ENCODE measurements at regions not wholly inside any gene's neighbourhood (a gene's known extent, or its start where the extent isn't known, plus 50 kb on each side); places are given as distances from the start of the nearest gene placed in this dataset.

GRCh38 chr2:21253311-21254027 lies 129.7 kb downstream of the TDRD15 start:
- no peak for DNase-seq (ENCODE audit: low read depth)

- no peak for DNase-seq (ENCODE audit: low read depth)
Measured at GRCh38 chr2:21254170-21254965, 130.6 kb downstream of the TDRD15 start.

DNA sequence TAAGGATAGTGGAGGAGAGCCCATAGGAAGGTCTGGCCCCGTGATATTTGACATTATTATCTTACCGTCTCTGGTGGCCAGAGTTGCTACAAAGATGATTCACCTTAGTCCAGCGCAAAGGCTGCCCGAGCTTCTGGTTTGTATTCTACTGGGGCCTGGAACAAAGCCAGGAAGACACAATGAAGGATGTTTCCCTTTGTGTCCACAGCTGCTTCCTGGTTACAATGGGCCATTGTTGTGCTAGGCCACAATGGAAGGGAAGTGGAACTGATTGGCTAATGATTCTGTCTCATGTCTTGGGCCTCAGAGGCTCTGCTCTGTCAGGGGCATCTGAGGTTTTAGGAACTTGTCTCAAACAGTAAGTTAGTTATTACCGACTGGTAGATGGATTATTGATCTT lies 132.2 kb downstream of the TDRD15 start:
- peak; percentile 72 for DNase-seq (ENCODE audit: low read depth)

- no peak for DNase-seq (ENCODE audit: low read depth)
Measured at GRCh38 chr2:21257621-21258020, 133.9 kb downstream of the TDRD15 start.

GRCh38 chr2:21258082-21258481 lies 134.3 kb downstream of the TDRD15 start:
- no peak for DNase-seq (ENCODE audit: low read depth)

DNA sequence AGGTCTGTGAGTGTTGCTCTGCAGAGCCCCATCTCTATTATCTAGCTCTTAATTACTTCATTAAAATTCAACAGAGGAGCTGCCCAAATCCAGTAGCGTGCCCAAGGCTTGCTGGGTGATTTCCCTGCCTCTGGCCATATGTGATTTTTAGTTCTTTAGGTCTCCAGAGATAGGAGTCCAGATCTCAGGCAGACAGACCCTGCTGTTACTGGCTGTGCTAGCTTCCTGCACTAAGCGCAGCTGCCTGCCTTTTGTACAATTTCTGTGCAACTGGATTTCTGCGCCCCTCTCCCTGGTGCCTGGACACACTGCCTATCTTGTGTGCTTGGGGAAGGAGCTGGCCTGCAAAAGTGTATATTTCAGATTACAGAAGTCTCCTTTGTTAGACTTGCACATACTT lies 136.5 kb downstream of the TDRD15 start:
- no peak for DNase-seq (ENCODE audit: low read depth)

- DNase-seq (ENCODE audit: low read depth), result no peak
Measured at GRCh38 chr2:21261591-21261990, 137.8 kb downstream of the TDRD15 start.

DNA sequence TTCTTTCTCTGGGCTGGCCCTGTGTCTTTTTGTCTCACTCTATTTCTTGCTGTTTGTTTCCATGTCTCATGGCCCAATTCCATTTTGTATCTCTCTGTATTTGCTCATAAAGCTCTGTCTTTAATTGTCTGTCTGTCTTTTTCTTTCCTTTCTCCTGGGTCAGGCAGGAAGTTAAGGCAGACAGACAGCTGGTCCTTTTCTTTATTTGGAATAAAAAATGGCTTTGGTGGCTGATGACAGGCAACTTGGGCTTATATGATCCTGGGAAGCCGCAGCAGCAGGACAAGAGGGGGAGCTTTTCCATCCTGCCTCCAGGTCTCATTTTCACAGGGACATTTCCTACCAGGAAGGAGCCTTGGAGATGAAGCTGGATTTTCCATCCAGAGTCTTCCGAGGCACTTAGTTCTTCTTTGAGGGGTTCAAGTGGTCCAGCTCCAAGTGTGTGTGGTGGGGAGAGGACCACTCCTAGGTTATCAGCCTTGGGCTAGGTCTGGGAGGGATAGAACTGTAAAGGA lies 138.7 kb downstream of the TDRD15 start:
- no peak for DNase-seq (ENCODE audit: low read depth)

GRCh38 chr2:21263622-21264021 lies 139.9 kb downstream of the TDRD15 start:
- no peak for DNase-seq (ENCODE audit: low read depth)

DNA sequence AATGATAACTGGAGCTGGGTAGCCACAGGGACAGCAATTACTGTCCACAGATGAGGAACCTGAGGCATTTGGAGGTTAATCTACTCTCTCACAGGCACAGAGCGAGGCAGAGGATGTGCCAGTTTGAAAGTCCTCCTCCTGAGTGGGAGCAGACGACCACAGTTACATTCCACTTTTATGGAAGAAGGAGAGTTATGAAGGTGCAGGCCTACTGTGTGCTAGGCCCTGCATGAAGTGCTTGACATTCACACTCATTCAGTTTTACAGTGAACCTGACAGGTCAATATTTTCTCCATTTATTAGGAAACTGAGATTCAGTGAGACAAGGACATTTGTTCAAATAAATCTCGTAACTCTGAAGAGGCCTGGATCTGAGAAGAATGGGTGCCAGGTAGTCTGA lies 142.0 kb downstream of the TDRD15 start:
- DNase-seq (ENCODE audit: low read depth), result no peak

DNA sequence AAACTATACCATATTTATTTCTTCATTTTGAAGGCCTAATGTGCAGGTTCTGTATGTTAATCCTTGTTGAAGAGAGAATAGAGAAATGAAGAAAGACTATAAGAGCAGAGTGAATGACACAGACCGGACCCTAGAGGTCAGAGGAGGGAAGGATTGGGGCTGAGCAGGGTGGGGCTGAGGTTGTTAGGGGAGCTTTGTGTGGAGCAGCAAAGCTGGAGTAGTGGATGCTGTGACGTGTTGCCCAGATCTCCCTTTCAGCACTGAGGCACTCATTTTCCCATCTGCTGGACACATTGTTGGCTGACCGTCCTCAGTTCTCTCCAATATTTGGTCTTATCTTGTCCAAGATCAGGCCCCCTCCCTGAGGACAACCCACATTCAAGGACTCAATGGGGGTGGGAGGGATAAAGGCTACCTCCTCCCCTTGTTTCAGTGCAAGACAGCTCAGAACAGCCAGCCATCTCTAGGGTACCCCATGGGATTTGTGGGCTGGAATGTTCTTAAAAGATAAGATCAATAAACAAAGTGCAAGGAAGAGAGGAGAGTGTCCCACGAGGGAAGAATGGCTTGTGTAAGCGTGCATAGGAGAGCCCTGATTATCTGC lies 143.6 kb downstream of the TDRD15 start:
- DNase-seq (ENCODE audit: low read depth), result no peak

DNA sequence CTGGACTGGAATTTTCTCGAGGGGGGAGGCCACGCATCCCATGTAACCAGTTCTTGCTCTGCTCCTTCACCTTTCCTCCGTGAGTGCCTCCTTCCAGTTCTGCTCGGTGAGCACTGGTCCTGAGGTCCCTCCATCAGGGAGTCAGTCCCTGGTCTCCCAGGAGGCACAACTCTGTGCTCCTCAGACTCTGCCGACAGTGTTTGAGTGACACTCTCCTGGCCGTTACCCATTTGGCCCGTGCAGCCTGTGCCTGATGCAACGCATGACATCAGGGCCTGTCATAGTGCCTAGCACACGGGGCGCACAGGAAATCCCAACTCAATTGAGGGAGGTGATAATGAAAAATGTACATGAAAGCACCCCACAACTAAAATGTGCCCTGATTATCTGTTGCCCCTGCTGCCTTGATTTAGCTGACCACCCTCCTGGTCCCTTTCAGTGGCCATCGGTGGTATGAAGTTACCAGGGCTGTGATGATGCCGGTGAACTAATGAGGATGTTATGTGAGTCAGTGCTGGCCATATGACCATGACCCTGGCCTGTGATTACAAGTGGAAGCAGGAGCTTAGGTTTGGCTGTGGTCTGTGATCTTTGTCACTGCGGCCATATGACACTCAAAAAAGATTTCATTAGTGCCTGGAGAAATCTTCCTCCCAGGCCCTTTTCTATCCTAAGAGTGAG lies 144.6 kb downstream of the TDRD15 start:
- DNase-seq (ENCODE audit: low read depth), result no peak

GRCh38 chr2:21268878-21269224 lies 145.1 kb downstream of the TDRD15 start:
- no peak for DNase-seq (ENCODE audit: low read depth)

DNA sequence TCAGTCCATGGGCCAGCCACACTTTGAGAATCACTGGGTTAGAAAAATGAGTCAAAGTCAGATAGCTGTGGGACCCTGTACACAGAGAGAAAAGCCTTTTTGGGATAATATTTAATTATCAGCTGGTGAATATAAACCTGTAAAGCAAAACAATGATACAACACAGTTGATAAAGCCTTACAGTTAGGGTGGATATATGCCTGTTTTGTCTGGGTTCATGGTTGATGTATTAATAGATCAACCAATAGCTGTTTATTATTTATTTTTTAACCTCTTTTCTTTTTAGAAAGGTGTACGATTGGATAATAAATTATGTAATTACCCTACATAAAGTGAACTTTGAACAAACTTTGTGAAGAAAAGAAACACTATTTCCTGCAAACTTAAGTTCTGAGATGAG lies 145.6 kb downstream of the TDRD15 start:
- no peak for DNase-seq (ENCODE audit: low read depth)

DNA sequence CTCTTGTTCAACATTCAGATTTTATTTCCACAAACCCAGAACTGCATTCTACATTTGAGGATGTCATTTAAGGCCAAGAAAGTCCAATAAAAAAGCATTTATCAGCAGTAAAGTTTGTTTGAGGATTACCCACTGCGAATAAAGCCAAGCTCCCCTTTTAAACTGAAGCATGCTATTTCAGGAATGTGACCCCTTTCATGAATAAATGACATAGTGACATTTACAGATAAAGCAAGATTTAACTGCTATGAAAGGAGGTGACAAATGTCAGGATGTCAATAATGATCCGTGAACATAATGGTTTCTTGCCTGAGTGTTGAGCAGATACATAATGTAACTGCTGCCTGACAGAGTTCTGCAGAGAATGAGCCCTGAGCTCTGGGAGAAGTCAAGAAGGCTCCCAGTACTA lies 146.3 kb downstream of the TDRD15 start:
- no peak for DNase-seq (ENCODE audit: low read depth)

DNA sequence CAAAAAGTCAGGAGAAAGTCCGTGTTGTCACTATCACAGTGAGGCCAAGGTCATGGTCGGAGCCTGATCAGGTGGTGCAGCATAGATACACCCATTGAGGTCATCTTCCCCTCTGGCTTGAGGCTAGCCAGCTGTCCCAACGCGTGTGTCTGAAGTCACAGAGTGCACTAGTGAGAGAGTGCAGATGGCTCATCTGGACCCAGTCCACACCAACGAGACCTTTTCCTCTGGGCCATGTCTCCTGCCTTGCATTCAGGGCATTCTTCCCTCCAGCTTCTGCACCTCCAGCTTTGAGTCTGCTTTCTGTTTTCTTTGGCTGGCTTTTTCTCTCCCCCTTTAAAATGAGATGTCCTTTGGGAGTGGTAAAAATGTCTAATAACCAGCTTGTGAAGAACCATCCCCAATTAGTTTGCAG lies 146.9 kb downstream of the TDRD15 start:
- DNase-seq (ENCODE audit: low read depth), result no peak

DNA sequence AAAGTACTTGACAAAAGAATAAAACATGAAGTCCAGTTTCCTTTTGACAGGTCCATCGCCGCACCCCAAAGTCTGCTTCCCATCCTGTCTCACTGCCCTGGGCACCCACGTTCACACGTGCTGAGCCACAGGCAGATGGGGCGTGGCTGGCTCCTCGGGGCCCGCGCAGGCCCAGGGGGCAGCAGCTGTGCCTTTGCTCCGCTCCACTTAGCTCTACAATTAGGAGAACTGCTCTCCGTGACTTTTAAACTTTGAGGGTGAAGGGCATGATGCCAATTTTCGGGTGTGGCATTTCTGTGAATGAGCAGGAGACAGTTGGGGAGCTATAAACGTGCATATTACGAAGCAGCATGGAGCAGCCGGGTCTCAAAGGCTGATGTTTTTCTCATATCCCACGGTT lies 152.4 kb downstream of the TDRD15 start:
- DNase-seq (ENCODE audit: low read depth), result no peak

DNA sequence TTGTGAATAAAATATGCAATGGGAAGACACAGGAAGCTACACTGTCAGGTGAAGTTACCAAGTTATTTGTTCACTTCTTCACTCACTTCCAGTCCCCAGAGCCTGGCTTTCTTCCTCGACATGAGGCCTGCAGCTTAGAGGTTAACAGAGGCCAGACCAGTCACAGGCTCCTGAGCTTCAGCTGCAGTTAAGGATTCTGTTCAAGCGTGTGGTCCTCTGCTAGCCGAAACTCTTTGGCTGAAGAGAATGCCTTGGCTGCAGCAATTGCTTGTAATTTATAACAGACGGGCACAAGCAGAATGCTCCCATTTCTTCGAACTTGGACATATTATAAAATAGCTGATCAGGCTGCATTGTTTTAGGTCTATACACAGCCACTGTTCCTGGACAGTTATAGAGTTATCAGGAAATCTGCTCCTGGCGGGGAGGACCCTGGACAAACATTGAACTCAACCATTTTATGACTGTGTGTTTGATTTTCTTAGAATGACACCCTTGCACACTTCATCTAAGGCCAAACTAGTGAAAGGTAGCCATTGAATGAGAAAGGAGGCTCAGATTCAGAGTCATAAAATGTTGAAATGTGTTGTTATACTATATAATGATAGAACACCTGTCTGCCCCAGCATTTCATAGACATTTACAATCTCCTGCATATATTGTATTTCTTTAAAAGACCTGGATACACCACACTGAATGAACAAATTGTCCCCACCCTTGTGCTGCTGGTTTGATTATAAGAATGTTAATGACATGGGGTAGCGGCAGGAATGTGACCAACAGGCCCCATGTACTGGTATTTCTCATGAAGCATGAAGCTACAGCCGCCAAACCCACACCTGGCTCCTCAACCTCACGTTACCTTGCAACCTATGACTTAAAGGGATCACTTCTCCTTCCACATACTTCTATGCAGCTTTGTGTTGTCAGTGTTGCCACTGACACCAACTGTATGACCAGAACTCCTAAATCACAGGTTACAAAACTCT lies 153.6 kb downstream of the TDRD15 start:
- no peak for DNase-seq (ENCODE audit: low read depth)

GRCh38 chr2:21279525-21279924 lies 155.8 kb downstream of the TDRD15 start:
- DNase-seq (ENCODE audit: low read depth), result no peak

DNA sequence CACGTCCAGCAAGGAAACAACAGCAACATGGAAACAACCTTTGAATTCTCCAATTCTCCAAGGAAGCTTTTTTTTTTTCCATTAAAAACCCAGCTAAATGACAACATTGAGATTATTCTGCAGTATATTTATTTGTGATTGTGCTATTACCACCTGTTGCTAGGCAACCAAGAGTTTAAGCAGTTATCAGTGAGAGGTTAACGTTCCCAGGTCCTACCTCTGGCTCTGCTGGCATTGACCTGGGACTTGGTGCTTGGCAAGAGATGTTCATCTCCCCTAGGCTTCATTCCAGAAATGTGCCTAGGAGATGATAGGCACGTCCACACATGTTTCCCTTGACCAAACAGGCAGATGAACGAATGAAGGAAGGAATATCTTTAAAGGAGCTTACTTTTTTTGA lies 157.0 kb downstream of the TDRD15 start:
- no peak for DNase-seq (ENCODE audit: low read depth)

GRCh38 chr2:21281384-21281783 lies 157.6 kb downstream of the TDRD15 start:
- DNase-seq (ENCODE audit: low read depth), result no peak
